GM20000 (cell line): ENCODE measurements at regions not wholly inside any gene's neighbourhood (a gene's known extent, or its start where the extent isn't known, plus 50 kb on each side); places are given as distances from the start of the nearest gene placed in this dataset.

Experiments
- DNase-seq: peaks from one replicate; pipeline ENCODE4 v3.0.0; 2012; ENCODE audit warnings: low spot score
- TF ChIP-seq, protein P1 (sequence below): IDR thresholded peaks from 2 replicates; pipeline ENCODE4 v1.5.1; 2012; ENCODE audit warnings: mild to moderate bottlenecking, control low read depth; ENCODE audit errors: extremely low read depth, missing control alignments

GRCh38 chr13:43981091-43981490 lies 101.4 kb downstream of the LACC1 start:
- DNase-seq, result no peak
- TF ChIP-seq, protein P1, sequence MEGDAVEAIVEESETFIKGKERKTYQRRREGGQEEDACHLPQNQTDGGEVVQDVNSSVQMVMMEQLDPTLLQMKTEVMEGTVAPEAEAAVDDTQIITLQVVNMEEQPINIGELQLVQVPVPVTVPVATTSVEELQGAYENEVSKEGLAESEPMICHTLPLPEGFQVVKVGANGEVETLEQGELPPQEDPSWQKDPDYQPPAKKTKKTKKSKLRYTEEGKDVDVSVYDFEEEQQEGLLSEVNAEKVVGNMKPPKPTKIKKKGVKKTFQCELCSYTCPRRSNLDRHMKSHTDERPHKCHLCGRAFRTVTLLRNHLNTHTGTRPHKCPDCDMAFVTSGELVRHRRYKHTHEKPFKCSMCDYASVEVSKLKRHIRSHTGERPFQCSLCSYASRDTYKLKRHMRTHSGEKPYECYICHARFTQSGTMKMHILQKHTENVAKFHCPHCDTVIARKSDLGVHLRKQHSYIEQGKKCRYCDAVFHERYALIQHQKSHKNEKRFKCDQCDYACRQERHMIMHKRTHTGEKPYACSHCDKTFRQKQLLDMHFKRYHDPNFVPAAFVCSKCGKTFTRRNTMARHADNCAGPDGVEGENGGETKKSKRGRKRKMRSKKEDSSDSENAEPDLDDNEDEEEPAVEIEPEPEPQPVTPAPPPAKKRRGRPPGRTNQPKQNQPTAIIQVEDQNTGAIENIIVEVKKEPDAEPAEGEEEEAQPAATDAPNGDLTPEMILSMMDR, result no peak

GRCh38 chr13:43981512-43982301 lies 102.0 kb downstream of the LACC1 start:
- DNase-seq, result no peak
- TF ChIP-seq, protein P1, result no peak

DNA sequence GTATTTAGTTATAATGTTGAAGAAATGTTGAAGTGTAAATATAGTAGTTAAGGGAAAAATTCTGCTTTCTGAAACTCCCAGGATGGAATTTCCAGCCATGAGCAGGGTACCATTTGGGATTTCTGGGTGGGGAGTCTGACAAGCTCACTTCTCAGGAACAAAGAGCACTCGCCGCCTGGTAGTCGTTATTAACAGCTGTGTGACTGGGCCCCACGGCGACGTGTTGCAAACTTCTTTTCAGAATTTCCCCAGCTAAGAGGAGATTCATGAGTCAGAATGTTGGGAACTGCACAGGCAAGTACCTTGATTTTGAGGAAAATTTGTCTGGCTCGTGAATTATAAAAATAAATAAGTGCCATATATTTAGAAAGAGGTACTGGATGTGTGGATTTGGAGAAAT lies 103.7 kb downstream of the LACC1 start:
- DNase-seq, result no peak
- TF ChIP-seq, protein P1, result no peak

DNA sequence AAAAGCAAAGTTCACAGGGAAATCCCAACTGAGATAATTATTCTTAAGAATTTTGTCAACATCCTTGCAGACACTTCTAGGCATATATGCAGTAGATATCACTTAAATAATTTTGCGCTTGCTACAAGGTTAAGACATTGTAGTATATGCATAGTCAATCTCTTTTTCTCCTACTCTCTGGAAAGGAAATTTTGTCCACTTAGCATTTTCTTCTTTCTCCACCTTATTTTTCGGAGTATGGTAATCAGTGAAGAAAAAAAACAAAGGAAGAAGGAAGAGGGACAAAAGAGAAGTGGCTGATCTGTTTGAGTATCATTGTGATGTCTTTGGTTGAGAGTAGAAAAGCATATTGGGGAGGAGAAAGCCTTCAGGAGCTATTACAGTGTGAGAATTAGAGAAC lies 104.6 kb downstream of the LACC1 start:
- no peak for DNase-seq
- TF ChIP-seq, protein P1, result no peak

DNA sequence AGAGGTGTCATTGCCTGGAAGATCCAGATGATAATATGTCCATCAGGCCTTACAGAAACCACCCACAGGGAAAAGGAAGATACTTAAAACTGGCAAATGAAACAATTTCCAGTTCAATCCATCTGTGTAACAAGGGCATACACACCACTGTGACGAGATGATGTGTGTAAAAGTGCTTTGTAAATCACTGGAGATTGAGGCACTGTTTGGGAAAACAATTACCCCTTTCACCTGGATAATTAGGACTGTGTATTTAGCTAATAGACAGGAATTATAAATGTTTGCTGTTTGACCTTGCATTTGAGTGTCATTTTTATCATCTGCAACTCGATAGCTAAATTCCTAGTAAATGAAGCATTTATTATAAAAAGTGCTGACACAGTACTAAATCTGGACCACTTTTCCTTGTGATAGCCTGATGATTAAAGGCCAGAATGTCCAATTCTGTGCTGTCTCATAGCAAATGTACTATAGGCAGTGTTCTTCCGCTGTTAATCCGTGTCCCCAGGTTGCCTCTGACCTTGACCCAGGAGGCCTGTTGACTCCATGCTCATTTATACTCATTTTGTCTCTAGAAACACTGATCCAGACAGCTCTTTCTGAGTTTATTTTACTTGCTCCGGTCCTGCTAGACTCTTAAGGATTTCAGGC lies 105.8 kb downstream of the LACC1 start:
- DNase-seq, result no peak
- TF ChIP-seq, protein P1, result no peak

DNA sequence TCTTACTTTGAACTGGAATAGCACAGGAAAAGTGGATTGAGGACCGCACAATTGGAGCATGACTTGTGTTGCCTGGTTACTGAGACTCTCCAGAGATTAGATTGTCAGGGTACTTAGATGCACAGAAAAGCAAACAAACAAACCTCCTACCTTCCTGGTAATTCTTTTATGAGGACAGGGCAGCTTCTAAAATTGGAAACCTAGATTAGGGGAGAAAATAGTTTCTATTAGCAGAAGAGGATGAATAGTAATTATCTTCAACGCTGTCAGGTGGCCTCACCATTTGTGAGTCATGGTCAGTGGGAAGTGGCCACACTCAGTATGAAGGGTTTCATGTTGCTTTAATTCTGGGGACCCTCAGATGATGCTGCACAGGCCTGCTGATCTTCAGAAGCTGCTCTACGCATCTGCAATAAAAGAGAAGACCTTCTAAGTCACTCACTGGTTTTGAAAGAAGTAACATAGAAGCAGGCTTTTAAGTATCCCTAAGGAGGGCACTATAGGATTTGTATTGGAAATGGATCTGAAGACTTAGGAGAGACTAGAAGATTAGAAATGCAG lies 106.8 kb downstream of the LACC1 start:
- TF ChIP-seq, protein P1, result no peak
- no peak for DNase-seq

GRCh38 chr13:43988302-43988701 lies 108.6 kb downstream of the LACC1 start:
- no peak for DNase-seq
- TF ChIP-seq, protein P1, result no peak
